Tongue (tissue), 2 donors: ENCODE measurements at regions not wholly inside any gene's neighbourhood (a gene's known extent, or its start where the extent isn't known, plus 50 kb on each side); places are given as distances from the start of the nearest gene placed in this dataset. TPM values are rescaled to one million over a fixed set of nuclear protein-coding genes. Genes with fewer than 3 reads are reported as not detected.

Source experiments
- DNase-seq: peaks from one replicate; pipeline ENCODE4 v3.0.0-alpha.2; 2015
- small RNA-seq: library from RNA; depleted of rRNA; stranded (forward); fragments of <200 nt; gene quantifications from one replicate; pipeline ENCODE3, GENCODE V24; 2014; ENCODE audit warnings: low replicate concordance

DNA sequence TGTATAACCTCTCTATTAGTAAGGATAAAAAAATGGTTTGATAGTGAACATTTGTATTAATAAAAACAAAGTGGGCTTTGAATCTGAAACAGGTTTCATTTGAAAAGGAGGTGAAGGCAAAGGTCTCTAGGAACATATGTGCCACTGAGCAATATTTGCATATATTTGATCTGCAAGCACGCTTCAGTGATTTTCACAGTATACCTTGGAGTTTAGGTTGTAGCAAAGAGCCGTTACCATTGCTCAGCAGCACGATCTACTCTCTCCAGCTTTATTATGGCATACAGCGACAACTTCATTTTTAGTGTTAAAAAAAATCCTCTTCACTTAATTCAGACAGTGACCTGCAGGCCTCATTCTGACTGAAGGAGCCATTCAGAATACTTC is 75.8 kb upstream of the ZEB2 start:
- DNase-seq: no peak

DNA sequence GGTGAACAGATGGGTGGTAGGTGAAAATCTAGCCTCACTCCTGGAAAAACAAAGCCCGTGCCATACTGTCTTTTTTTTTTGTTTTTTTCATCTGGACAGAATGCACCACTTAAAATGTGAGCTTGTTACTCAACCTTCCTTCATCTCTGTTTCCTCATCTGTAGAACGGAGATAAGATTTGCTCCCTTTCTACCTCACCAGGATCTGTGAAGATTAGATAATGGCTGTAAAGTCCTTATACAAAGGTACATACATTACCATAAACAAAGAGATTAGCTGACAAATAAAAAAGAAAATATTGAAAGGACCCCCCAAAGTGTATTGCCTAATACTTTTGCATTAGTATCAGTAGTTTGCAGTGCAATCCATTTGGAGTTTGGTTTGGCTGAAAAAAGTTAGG is 75.4 kb upstream of the ZEB2 start:
- no peak for DNase-seq

DNA sequence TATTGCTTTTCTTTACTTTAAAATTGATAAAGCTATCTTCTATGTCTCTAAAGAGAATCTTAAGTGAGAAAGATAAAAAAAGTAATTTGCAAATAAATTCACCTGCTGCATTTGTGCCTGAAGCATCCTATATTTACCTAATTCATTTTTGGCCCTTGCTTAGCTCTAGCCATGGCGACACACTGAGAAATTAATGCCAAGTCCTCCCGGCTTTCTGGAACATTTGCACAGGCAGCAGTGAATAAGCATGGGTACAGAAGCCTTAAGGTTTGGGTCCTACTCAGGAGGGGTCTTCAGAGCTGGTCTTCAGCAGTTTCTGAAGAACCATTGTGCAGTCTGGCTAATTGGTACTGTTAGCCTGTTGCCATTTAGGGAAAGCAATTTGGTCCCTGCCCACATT is 73.9 kb upstream of the ZEB2 start:
- no peak for DNase-seq

DNA sequence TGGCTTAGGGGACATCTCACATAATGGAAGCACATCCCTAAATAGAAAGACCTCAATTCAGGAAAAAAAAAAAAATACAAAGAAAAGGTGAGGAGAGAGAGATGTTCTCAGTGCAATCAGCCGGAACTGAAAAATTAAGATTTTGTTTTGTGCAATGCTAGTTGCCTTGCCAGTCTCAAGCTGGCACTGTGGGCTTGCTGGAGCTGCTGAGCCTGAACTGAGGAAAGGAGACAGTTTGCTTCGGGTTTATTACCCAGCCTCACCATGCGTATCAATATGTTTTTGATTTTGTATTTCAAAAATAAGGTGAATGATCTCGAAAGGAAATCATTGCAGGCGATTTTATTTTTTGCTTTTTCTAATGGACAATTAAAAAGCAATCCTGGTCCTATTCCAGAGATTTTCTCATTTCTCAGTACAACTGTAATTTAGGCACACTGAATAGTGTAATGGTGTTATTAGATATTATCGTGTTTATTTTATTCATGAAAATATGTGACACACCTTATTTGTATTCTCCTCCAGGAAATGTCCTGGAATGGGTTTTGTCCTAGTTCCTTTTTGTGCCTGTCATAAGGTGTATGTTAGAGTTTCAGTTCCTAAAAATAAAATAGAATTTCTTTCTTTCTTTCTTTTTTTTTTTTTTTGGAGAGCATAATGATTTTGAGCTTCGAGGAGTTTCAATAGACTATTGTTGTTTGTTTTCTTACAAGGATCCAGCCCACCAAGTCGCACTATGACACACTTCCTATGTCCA is 72.8 kb upstream of the ZEB2 start:
- no peak for DNase-seq

DNA sequence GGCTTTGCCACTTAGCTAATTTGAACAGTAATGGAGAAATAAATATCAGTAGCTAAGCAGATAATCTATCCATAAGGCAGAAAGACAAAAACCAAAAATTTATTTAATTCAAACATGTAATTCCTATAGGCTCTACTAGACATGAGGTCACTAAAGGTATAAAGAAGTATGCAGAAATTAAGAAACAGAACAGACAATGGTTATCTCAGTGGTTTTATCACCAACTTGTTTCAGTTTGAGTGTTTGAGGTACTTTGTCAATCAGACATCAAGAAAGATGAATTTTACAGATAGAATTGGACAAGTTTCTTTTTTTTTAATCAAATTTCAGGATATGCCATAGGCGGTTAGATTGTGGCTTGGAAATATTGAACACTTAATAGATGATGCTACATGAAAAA is 67.4 kb upstream of the ZEB2 start:
- DNase-seq: no peak

DNA sequence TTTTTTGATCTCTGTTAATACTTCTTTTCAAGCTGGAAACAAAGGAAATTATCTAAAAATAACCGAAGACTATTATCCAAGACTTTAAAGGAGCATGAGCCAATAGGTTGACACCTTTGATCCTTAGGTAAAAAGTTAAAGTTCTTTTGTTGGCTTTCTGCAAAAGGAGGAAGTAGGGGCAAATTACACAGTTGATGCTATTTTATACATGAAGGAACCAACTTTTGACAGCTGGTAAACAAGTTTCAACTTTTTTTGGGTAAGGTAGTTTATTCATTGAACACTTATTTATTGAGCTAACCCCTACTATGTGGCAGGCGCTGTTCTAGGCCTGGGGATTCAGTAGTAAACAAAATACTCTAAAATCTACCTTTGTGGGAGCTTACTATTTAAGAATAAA is 66.6 kb upstream of the ZEB2 start:
- no peak for DNase-seq

DNA sequence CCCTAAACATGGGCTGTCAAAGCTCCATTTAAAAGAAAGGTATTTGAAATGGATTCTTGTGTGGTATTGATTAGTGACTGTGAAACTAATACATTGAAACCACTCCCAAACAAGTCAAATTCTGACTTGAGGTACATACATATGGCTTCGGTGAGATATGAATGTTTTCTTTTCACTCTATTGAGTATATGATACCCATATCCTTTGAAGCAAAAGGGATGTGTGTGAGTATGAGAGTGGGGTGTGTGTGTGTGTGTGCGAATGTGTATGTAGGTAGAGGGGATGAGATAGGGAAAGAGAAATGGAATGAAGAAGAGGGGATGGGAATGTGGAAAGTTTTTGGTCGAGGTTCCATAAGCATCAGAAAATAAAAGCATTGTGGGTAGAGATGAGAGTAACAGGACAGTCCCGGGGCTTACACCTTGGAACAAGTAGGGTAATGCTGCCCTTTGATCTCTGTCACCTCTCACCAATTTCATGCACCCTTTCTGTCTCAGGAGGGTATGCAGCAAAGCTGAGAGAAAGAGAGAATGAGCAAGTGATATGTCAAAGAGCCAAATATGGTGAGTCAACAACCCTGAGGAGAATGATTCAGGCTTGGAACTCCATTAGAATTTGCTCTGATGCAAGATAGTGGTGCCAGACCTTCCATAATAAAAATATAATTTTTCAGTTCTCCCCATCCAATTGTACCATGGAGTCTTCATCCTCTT is 64.0 kb upstream of the ZEB2 start:
- DNase-seq: no peak

DNA sequence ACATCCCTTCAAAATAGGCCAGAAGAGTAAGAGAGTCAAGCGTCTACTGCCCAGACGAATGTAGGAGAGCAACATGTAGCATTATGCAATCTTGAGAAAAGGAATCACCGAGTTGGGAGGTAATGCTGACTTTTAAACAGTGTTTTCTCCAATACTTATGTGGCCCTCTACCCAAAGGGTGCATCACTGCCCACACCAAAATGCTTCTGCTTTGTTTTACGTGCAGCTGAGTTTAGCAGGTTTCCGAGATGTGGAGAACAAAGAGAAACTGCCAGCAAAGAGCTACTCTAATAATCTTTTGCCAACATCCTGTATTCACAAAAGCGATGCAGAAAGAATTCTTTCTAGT is 63.4 kb upstream of the ZEB2 start:
- no peak for DNase-seq

DNA sequence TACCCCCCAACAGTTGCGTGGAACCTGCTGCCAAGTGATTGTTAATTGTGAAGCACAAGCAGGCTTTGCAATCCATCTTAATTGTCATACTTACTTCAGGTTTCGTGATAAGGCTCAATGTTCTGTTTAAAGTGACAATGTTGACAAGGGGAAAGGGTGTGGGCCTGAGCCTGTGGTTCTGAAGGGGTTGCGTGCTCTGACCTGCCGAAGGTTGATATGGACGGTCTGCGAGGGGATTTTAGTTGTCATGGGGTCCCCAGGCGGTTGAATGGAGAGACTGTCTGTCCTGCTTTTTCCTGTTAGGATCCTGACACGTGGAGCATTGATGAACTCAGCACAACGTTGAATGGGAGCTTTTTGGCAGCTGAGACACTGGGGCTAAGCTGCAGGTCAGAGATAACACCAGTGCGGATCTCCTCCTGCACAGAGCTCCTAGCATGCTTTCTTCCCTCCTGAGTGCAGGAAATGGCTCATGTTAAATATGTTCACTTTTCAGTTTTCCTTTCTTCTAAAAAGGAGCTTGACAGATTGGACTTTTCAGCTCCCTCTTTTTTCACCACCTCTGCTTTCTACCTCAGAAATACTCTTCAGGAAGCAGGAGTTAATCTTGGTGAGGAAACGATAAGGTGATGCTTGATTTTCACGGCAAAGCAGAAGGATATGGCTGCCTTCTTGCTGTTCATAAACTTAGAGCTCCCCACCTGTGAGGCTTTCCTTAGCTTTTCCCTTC is 62.9 kb upstream of the ZEB2 start:
- peak; percentile 17 for DNase-seq

DNA sequence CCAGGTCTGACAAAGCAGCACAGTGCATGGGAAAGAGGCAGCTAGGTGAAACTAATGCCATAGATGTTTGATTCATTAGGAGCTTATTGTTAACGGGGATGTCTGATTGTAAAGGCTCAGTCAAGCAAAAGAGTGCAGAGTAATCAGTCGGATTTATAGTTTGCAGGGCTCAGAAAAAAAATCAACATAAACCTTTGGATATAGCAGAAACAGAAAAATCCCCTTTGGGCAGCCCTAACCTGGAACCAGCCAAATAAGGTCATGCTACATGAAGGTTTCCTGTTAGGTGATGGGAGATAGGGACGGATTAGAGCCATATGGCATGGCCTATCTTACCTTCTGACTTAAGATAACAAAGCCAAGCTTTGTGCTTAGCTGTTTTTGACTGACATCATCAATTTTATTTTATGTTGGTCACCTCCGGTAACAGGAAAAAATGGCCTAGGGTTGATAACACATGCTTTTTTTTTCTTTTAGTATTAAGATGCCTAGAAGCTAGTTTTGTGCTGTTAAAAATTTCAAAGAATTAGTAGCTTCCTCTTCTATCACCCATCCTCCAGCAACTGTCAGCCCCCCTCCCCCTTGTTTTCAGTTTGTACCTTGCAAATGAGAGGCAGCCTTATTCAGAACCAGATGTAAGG is 60.7 kb upstream of the ZEB2 start:
- DNase-seq: no peak

DNA sequence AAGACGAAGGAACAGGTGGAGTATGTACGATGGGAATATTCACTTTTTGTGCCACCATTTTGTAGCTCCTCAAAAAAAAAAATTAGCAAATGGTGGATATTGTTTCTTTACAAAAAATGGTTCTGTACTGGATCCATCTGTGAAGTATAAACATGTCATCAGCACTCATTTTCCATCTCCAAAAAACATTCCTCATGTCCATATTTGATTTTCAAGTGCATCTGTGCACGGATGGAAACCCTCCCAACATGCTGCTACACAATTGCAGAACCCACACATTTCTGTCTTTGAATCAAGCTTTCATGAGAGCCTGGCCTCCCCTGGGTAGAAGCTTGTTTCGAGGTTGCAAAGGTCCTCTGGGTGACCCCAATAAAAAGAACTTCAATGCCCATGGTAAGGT is 59.6 kb upstream of the ZEB2 start:
- DNase-seq: no peak

DNA sequence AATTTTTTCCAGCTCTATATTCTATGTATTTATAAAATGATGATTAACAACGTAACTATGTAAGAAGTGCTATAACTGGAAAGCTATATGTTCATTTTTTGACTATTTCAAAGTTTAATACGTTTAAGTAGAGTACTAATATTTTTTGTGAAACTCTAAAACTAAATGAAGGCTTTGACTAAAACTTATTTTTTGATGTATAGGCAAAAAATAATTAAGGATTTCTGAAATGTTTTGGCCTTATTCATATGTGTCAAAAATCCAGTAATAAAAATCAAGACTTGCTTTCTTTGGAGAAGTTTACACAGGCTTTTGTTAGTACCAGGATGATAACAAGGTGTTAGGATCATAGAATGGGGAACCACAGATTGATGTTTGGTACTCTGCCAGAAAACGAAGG is 58.2 kb upstream of the ZEB2 start:
- DNase-seq: no peak

DNA sequence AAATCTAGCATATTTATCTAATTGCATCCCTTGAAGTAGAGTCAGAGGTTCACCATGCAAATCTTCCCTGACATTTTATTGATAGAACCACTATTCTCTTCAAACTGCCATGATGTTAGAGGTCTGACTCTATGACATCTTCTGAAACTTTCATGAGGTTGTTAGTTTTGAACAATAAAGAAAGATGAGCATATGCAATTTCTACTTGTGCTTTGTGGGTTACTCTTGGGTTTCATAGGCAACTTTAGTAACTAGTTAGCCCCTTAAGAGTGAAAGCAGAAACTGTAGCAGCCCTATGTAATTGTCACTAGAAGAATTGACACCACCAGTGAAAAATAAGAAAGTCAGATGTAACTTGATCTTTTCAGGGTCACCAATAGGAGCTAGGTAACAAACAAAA is 53.1 kb upstream of the ZEB2 start:
- DNase-seq: no peak

DNA sequence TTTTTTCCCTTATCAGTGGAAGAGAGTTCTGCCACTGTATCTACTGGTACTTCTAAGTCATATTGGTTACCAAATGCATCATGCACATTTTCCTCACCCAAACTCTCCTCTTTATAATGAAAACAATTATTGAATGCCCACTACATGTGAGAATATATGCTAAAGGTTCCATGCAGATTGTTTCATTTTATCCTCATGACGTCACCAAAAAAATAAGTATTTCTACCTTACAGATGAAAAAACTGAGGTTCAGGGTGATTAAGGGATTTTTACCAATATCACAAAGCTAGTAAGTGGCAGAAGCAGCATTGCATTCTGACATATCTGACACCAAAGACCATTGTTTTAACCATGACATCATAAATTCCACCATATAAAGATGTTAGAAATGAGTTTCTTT is 51.9 kb upstream of the ZEB2 start:
- DNase-seq: no peak

DNA sequence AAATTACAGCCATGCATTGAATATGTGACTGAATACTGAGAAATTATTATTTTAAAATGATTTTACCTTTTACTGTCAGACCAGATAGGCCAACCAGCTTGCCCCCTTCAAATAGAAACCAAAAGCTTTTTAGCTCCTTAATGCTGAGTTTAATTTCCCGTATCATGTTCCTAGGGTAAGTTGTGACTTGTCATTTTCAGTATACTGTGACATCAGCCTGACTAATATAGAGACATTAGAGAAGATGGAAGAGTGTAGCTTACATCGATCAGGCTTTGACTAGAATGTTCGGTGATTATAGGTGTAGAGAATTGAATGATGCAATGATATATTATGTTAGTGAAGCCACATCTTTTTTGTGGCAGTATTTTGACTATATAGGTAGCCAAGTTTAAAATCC is 50.6 kb upstream of the ZEB2 start:
- no peak for DNase-seq

Small RNA genes in the stretch of these regions (small RNA-seq; reads per million reads assigned to genes)
- gene RF00019 (not detected), gene RF01992 (not detected), gene RNA5SP106 (not detected), gene RNU6-692P (not detected), gene RNU6-715P (not detected), gene RNU7-2P (not detected)
